KMS-11 (cell line): ENCODE measurements at regions not wholly inside any gene's neighbourhood (a gene's known extent, or its start where the extent isn't known, plus 50 kb on each side); places are given as distances from the start of the nearest gene placed in this dataset.

Experiments
- H2AFZ ChIP-seq: fragments of 200-600 bp; sonication (generic); 2 replicates; pipeline ENCODE4 v1.6.1; 2016; ENCODE audit warnings: antibody characterized with exemption, mixed run types, low read depth
- H3K27ac ChIP-seq: fragments of 200-600 bp; sonication (generic); 2 replicates; pipeline ENCODE4 v1.6.1; 2016; ENCODE audit warnings: mild to moderate bottlenecking, mixed run types
- H3K27me3 ChIP-seq: fragments of 200-600 bp; sonication (generic); 2 replicates; pipeline ENCODE4 v1.6.1; 2017; ENCODE audit warnings: mild to moderate bottlenecking, low read depth, mixed run types, moderate library complexity; ENCODE audit not compliant: insufficient read depth
- H3K36me3 ChIP-seq: fragments of 200-600 bp; sonication (generic); 2 replicates; pipeline ENCODE4 v1.6.1; 2017; ENCODE audit warnings: mild to moderate bottlenecking, mixed run types; ENCODE audit not compliant: insufficient read depth
- H3K4me1 ChIP-seq: fragments of 200-600 bp; sonication (generic); 2 replicates; pipeline ENCODE4 v1.6.1; 2016; ENCODE audit warnings: mild to moderate bottlenecking, low read depth, mixed run types; ENCODE audit not compliant: poor library complexity, severe bottlenecking
- H3K4me2 ChIP-seq: fragments of 200-600 bp; sonication (generic); 2 replicates; pipeline ENCODE4 v1.7.0; 2016; ENCODE audit warnings: mild to moderate bottlenecking, mixed run types
- H3K4me3 ChIP-seq: fragments of 200-600 bp; sonication (generic); IDR thresholded peaks from 2 replicates; pipeline ENCODE4 v1.6.1; 2017; ENCODE audit warnings: low read depth, low read length, mixed read lengths; ENCODE audit not compliant: insufficient read depth
- H3K79me2 ChIP-seq: fragments of 200-600 bp; sonication (generic); 2 replicates; pipeline ENCODE4 v1.6.1; 2016; ENCODE audit warnings: low read depth, mixed run types; ENCODE audit not compliant: insufficient read depth
- H3K9ac ChIP-seq: fragments of 200-600 bp; sonication (generic); 2 replicates; pipeline ENCODE4 v1.6.1; 2016; ENCODE audit warnings: mild to moderate bottlenecking, mixed run types
- H4K20me1 ChIP-seq: fragments of 200-600 bp; sonication (generic); 2 replicates; pipeline ENCODE4 v1.6.1; 2016; ENCODE audit warnings: mild to moderate bottlenecking, mixed run types; ENCODE audit not compliant: insufficient read depth
- TF ChIP-seq, protein P1 (sequence below): fragments of 200-600 bp; sonication (generic); conservative IDR thresholded peaks from 2 replicates; pipeline ENCODE4 v1.6.1; 2017; ENCODE audit warnings: low read depth, mild to moderate bottlenecking, antibody characterized with exemption, low read length, moderate library complexity, mixed read lengths

DNA sequence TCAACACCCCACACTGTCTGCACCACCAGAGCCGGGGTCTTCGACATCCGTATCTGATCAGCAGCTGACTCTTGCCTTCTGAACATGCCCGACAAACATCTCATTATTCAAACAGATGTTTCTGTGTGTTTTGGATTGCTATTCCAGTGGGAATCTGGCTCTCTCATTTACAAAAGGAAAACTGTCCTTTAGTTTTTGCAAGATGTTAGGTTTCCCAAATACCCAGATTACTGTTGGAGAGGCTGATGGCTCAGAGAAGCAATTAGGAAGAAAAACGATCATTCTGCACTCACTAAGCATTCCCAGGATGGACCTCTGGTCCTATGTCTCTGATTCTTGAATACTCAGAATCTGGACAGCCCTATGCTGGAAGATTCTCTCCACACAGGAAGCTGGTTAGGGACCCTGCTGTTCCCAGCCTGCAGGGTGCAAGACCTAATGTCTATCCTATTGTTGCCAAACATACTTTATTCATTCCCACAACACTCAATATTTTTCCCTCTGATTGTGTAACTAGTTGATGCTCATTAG lies 532.9 kb downstream of the CDH26 start:
- TF ChIP-seq, protein P1, sequence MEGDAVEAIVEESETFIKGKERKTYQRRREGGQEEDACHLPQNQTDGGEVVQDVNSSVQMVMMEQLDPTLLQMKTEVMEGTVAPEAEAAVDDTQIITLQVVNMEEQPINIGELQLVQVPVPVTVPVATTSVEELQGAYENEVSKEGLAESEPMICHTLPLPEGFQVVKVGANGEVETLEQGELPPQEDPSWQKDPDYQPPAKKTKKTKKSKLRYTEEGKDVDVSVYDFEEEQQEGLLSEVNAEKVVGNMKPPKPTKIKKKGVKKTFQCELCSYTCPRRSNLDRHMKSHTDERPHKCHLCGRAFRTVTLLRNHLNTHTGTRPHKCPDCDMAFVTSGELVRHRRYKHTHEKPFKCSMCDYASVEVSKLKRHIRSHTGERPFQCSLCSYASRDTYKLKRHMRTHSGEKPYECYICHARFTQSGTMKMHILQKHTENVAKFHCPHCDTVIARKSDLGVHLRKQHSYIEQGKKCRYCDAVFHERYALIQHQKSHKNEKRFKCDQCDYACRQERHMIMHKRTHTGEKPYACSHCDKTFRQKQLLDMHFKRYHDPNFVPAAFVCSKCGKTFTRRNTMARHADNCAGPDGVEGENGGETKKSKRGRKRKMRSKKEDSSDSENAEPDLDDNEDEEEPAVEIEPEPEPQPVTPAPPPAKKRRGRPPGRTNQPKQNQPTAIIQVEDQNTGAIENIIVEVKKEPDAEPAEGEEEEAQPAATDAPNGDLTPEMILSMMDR, result no peak
- H3K9ac ChIP-seq, result no peak overlapping the region
- no peaks in the 10 kb centered on the region for H4K20me1 ChIP-seq

DNA sequence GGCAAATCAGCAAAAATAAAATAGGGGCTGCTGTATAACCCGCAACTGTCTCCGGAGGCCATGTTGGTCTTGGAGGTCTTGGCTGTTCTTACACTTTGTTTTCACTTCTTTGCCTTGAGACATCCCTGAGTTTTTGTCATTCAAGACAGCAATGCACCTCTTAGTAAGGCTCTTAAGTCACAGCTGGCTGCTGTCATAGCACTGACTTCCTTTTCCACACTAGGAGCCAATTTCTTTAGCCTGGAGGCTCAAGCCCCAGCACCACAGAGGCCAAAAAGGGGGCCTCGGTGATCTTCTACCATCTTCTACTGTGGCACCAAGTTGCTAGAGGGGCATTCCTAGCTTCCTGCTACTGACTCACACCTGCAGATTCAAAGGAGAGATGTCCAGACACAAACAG lies 536.3 kb downstream of the CDH26 start:
- no peaks in the 10 kb centered on the region for H4K20me1 ChIP-seq
- H3K36me3 ChIP-seq, result no peaks in the 10 kb centered on the region
- TF ChIP-seq, protein P1, result no peak
- H3K4me2 ChIP-seq, result no peak overlapping the region
- H3K27me3 ChIP-seq, result no peaks in the 10 kb centered on the region
- no peaks in the 10 kb centered on the region for H3K79me2 ChIP-seq
- no peak overlapping the region for H3K4me3 ChIP-seq
- H3K27ac ChIP-seq, result no peak overlapping the region
- H3K4me1 ChIP-seq, result no peaks in the 10 kb centered on the region
- H2AFZ ChIP-seq, result no peak overlapping the region
- no peak overlapping the region for H3K9ac ChIP-seq

More for the DNA sequence above, 532.9 kb downstream of the CDH26 start:
- Histone ChIP-seq H3K36me3 (no peaks in the 10 kb centered on the region), H3K27me3 (no peaks in the 10 kb centered on the region), H3K27ac (no peak overlapping the region), H3K4me2 (no peak overlapping the region), H3K79me2 (no peaks in the 10 kb centered on the region), H2AFZ (no peak overlapping the region), H3K4me3 (no peak overlapping the region), H3K4me1 (no peaks in the 10 kb centered on the region)

DNA sequence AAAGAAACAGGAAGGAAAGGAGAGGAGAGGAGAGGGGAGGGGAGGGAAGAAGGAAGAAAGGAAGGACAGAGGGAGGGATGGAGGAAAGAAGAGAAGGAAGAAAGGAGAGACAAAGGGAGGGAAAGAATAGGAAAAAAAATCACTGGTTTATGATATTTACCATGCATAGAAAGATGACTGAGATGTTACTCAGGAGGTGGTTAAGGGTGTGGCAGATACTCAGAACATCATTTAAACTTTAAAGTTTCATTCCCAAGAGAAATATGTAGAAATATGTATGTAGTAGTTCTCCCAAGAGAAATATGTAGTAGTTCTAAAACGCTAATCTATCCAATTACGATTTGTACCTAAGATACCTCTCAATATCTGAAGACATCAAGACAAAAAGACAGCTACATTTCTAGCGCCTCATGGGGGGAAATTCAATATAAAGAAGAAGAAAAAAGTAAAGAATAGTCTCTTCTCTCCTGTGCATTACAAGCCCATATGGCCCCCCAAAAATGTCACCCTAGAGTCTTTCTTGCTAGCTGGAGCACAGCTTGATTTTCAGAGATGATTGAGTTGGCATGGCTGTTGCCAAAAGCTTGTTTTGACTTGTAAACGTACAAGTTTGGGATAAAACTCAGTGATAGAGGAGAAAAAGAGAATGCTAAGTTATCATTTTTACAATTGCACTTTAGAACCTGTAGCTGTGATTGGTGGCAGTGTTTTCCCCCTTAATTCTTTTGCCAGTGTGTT lies 539.2 kb downstream of the CDH26 start:
- H4K20me1 ChIP-seq, result no peaks in the 10 kb centered on the region
- H3K4me1 ChIP-seq, result no peaks in the 10 kb centered on the region
- H3K27ac ChIP-seq, result no peak overlapping the region
- H3K9ac ChIP-seq, result no peak overlapping the region
- no peak overlapping the region for H3K4me2 ChIP-seq
- no peaks in the 10 kb centered on the region for H3K27me3 ChIP-seq
- H3K79me2 ChIP-seq, result no peaks in the 10 kb centered on the region
- no peaks in the 10 kb centered on the region for H3K36me3 ChIP-seq
- TF ChIP-seq, protein P1, result no peak
- H3K4me3 ChIP-seq, result no peak overlapping the region
- H2AFZ ChIP-seq, result no peak overlapping the region

DNA sequence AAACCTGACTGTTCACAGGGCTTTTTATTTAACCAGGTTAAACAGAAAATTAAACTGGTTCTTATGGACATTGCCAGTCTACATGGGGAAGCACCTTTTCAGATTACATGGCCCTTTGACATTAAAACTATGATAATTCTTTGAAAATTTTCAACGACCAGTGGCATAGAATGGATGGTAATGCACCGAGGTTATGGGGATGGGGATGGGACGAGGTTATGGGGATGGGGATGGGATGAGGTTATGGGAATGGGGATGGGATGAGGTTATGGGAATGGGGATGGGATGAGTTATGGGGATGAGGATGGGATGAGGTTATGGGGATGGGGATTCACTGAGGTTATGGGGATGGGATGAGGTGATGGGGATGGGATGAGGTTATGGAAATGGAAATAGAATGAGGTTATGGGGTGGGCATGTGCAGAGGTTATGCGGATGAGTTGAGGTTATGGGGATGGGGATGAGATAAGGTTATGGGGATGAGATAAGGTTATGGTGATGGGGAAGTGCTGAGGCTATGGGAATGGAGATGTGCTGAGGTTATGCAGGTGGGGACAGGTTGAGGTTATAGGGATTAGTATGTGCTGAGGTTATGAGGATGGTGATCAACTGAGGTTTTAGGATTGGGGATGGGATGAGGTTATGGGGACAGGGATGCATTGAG lies 541.9 kb downstream of the CDH26 start:
- TF ChIP-seq, protein P1, result no peak
- Histone ChIP-seq H3K4me2 (no peak overlapping the region), H3K36me3 (no peaks in the 10 kb centered on the region), H3K4me1 (no peaks in the 10 kb centered on the region), H4K20me1 (no peaks in the 10 kb centered on the region), H3K4me3 (no peak overlapping the region), H2AFZ (no peak overlapping the region), H3K9ac (no peak overlapping the region), H3K27me3 (no peaks in the 10 kb centered on the region), H3K27ac (no peak overlapping the region), H3K79me2 (no peaks in the 10 kb centered on the region)
